GM13977 (cell line): ENCODE measurements at regions not wholly inside any gene's neighbourhood (a gene's known extent, or its start where the extent isn't known, plus 50 kb on each side); places are given as distances from the start of the nearest gene placed in this dataset.

Experiments
- DNase-seq: peaks from one replicate; pipeline ENCODE4 v3.0.0; 2012; ENCODE audit warnings: low spot score
- in situ Hi-C: fragments of 300-500 bp; cut with MboI; formaldehyde crosslinking; loops from one replicate; pipeline ENCODE4 v1.12.0; 2022; ENCODE audit warnings: low sequenced_read_pairs, low pct_unique_long_range_greater_than_20kb, mixed read lengths, inconsistent platforms; ENCODE audit not compliant: unreplicated experiment
- TF ChIP-seq, protein P1 (sequence below): IDR thresholded peaks from 2 replicates; pipeline ENCODE4 v1.5.1; 2012; ENCODE audit warnings: mild to moderate bottlenecking, control low read depth; ENCODE audit not compliant: insufficient read depth; ENCODE audit errors: extremely low read depth, missing control alignments

DNA sequence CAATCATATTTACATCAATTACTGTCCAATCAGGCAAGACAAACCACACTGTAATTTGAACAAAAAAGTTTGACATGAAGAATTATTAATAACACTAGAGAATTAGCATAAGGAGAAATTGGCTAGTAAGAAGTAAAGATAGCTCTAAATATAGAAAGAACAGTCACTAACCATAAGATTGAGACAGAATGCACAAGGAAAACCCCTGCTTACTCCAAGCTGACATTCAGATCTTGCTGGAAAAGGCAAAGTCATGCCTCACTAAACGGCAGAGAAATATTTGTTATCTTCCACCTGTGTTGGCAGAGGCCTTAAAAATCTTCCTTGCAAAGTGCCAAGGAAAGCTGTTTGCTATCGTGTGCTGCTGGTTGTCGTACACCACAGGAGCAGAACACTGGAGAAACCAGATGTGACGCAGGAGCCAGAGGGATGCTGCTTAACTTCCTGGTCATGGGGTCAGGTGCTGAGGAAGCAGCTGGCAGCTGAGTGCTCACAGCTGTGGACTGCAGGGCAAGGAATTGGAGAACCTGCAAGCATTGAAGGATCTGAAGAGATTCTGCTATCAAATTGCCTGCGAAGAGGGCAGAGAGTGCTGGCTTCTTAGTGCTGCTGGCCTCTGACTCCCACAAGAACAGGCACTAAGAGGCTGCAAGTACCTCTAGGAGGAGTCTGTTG lies 1323.3 kb downstream of the LRFN5 start:
- TF ChIP-seq, protein P1, sequence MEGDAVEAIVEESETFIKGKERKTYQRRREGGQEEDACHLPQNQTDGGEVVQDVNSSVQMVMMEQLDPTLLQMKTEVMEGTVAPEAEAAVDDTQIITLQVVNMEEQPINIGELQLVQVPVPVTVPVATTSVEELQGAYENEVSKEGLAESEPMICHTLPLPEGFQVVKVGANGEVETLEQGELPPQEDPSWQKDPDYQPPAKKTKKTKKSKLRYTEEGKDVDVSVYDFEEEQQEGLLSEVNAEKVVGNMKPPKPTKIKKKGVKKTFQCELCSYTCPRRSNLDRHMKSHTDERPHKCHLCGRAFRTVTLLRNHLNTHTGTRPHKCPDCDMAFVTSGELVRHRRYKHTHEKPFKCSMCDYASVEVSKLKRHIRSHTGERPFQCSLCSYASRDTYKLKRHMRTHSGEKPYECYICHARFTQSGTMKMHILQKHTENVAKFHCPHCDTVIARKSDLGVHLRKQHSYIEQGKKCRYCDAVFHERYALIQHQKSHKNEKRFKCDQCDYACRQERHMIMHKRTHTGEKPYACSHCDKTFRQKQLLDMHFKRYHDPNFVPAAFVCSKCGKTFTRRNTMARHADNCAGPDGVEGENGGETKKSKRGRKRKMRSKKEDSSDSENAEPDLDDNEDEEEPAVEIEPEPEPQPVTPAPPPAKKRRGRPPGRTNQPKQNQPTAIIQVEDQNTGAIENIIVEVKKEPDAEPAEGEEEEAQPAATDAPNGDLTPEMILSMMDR, result no peak
- no peak for DNase-seq
- in situ Hi-C loops, result no loop called here

GRCh38 chr14:42927313-42927712 lies 1320.6 kb downstream of the LRFN5 start:
- TF ChIP-seq, protein P1, result no peak
- in situ Hi-C loops, result no loop called here
- DNase-seq, result no peak

- TF ChIP-seq, protein P1, result no peak
- in situ Hi-C loops, result no loop called here
- no peak for DNase-seq
Observed at GRCh38 chr14:42921901-42922300, 1315.2 kb downstream of the LRFN5 start.

DNA sequence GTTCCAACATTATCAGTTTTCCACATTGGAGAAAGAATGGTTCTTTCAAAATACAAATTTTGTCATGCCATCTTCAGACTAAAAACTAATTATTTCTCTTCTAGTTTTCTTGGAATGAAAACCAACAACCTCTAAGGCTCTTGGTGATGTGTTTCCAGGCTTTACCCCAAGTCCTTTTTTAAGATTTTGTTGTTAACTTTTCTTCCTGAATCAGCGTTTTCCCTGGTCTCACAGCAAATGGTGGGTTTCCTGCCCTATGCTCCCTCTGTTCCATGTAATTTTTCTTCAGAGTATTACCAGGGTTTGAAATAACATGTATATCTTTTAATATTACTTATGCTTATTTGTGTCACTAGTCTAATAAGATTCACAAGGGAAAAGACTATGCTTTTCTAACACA lies 1311.9 kb downstream of the LRFN5 start:
- DNase-seq, result no peak
- TF ChIP-seq, protein P1, result no peak
- in situ Hi-C loops, result no loop called here

DNA sequence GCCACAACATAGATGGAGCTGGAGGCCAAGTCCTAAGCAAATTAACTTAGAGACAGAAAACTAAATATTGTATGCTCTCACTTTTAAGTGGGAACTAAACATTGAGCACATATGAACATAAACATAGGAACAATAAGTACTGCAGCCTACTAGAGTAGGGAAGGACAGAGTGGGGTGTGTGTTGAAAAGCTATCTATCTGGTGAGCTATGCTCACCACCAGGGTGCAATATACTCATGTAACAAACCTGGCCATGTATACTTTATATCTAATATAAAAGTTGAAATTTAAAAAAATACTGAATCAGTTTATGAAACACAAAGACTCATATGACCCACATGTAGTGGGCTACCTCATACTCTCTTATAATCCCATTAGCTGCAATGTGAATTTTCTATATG lies 1305.0 kb downstream of the LRFN5 start:
- DNase-seq, result no peak
- in situ Hi-C loops, result no loop called here
- TF ChIP-seq, protein P1, result no peak

GRCh38 chr14:42909659-42910058 lies 1303.0 kb downstream of the LRFN5 start:
- no peak for DNase-seq
- in situ Hi-C loops, result no loop called here
- TF ChIP-seq, protein P1, result no peak
